ENCODE measurements at regions not wholly inside any gene's neighbourhood (a gene's known extent, or its start where the extent isn't known, plus 50 kb on each side); places are given as distances from the start of the nearest gene placed in this dataset.

GRCh38 chr1:209134001-209134400 lies 449.5 kb upstream of the CAMK1G start:
- Histone ChIP-seq H3K4me2 (ENCODE audit: low read depth, low read length, poor library complexity, severe bottlenecking) (no peak overlapping the region), H3K9ac (ENCODE audit: low read depth, low read length, poor library complexity, severe bottlenecking) (no peak overlapping the region), H3K9me3 (ENCODE audit: insufficient read depth, low read depth, low read length) (no peaks in the 10 kb centered on the region), H3K79me2 (ENCODE audit: insufficient read depth, low read length) (no peaks in the 10 kb centered on the region), H2AFZ (ENCODE audit: low read length) (no peak overlapping the region), H3K4me3 (ENCODE audit: low read length, poor library complexity, severe bottlenecking) (no peak overlapping the region), H3K36me3 (ENCODE audit: insufficient read depth, low read length) (no peaks in the 10 kb centered on the region), H3F3A (ENCODE audit: low read depth) (no peaks in the 10 kb centered on the region), H4K20me1 (ENCODE audit: insufficient read depth, low read length, poor library complexity, severe bottlenecking) (no peaks in the 10 kb centered on the region), H3K9me2 (replicated peaks; ENCODE audit: low read depth, low read length) (no peaks in the 10 kb centered on the region), H3K27me3 (ENCODE audit: insufficient read depth, low read length, poor library complexity, severe bottlenecking) (no peaks in the 10 kb centered on the region), H3K4me1 (ENCODE audit: insufficient read depth, low read length, poor library complexity, severe bottlenecking) (no peaks in the 10 kb centered on the region)
- no peak for TF ChIP-seq EZH2phosphoT487 (IDR thresholded peaks at IDR 0.05; ENCODE audit: borderline replicate concordance)
- TF ChIP-seq, protein P1, sequence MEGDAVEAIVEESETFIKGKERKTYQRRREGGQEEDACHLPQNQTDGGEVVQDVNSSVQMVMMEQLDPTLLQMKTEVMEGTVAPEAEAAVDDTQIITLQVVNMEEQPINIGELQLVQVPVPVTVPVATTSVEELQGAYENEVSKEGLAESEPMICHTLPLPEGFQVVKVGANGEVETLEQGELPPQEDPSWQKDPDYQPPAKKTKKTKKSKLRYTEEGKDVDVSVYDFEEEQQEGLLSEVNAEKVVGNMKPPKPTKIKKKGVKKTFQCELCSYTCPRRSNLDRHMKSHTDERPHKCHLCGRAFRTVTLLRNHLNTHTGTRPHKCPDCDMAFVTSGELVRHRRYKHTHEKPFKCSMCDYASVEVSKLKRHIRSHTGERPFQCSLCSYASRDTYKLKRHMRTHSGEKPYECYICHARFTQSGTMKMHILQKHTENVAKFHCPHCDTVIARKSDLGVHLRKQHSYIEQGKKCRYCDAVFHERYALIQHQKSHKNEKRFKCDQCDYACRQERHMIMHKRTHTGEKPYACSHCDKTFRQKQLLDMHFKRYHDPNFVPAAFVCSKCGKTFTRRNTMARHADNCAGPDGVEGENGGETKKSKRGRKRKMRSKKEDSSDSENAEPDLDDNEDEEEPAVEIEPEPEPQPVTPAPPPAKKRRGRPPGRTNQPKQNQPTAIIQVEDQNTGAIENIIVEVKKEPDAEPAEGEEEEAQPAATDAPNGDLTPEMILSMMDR (conservative IDR thresholded peaks at IDR 0.05; ENCODE audit: low read length) = no peak

- Histone ChIP-seq H3K9me3 (ENCODE audit: insufficient read depth, low read depth, low read length) (no peaks in the 10 kb centered on the region), H3K4me3 (ENCODE audit: low read length, poor library complexity, severe bottlenecking) (no peak overlapping the region), H3K4me2 (ENCODE audit: low read depth, low read length, poor library complexity, severe bottlenecking) (no peak overlapping the region), H3K79me2 (ENCODE audit: insufficient read depth, low read length) (no peaks in the 10 kb centered on the region), H3K9me2 (replicated peaks; ENCODE audit: low read depth, low read length) (no peaks in the 10 kb centered on the region), H2AFZ (ENCODE audit: low read length) (no peak overlapping the region), H3F3A (ENCODE audit: low read depth) (no peaks in the 10 kb centered on the region), H4K20me1 (ENCODE audit: insufficient read depth, low read length, poor library complexity, severe bottlenecking) (no peaks in the 10 kb centered on the region), H3K36me3 (ENCODE audit: insufficient read depth, low read length) (no peaks in the 10 kb centered on the region), H3K9ac (ENCODE audit: low read depth, low read length, poor library complexity, severe bottlenecking) (no peak overlapping the region), H3K4me1 (ENCODE audit: insufficient read depth, low read length, poor library complexity, severe bottlenecking) (no peaks in the 10 kb centered on the region), H3K27me3 (ENCODE audit: insufficient read depth, low read length, poor library complexity, severe bottlenecking) (no peaks in the 10 kb centered on the region)
- no peak for TF ChIP-seq EZH2phosphoT487 (IDR thresholded peaks at IDR 0.05; ENCODE audit: borderline replicate concordance)
- TF ChIP-seq, protein P1 (conservative IDR thresholded peaks at IDR 0.05; ENCODE audit: low read length) = no peak
Observed at GRCh38 chr1:209143916-209144315, 439.6 kb upstream of the CAMK1G start.

DNA sequence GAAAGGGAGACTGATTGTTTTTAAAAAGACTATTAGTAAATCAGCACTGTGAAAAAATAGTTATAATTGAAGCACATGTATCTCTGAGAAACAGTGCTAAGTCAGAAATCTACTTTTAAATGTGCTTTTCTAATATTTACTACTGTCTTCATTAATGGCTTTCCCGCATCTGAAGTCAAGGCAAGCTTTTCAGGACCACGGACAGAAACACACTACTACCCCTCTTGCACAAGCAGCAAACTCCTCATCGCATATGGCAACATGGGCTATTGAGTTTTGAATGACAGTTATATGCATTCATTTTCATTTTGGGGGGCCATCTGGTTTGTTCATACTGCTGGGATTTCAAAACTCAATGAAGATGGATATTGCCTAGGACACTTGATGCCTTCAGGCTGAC lies 433.4 kb upstream of the CAMK1G start:
- Histone ChIP-seq H3K9ac (ENCODE audit: low read depth, low read length, poor library complexity, severe bottlenecking) (no peak overlapping the region), H2AFZ (ENCODE audit: low read length) (no peak overlapping the region), H3K79me2 (ENCODE audit: insufficient read depth, low read length) (no peaks in the 10 kb centered on the region), H3K27me3 (ENCODE audit: insufficient read depth, low read length, poor library complexity, severe bottlenecking) (no peaks in the 10 kb centered on the region), H3K9me3 (ENCODE audit: insufficient read depth, low read depth, low read length) (no peaks in the 10 kb centered on the region), H4K20me1 (ENCODE audit: insufficient read depth, low read length, poor library complexity, severe bottlenecking) (no peaks in the 10 kb centered on the region), H3K4me1 (ENCODE audit: insufficient read depth, low read length, poor library complexity, severe bottlenecking) (no peaks in the 10 kb centered on the region), H3K4me3 (ENCODE audit: low read length, poor library complexity, severe bottlenecking) (no peak overlapping the region), H3K4me2 (ENCODE audit: low read depth, low read length, poor library complexity, severe bottlenecking) (no peak overlapping the region), H3K9me2 (replicated peaks; ENCODE audit: low read depth, low read length) (no peaks in the 10 kb centered on the region), H3K36me3 (ENCODE audit: insufficient read depth, low read length) (no peaks in the 10 kb centered on the region), H3F3A (ENCODE audit: low read depth) (no peaks in the 10 kb centered on the region)
- TF ChIP-seq, protein P1 (conservative IDR thresholded peaks at IDR 0.05; ENCODE audit: low read length) = no peak
- TF ChIP-seq EZH2phosphoT487 (IDR thresholded peaks at IDR 0.05; ENCODE audit: borderline replicate concordance) = no peak

Measured in Loucy (cell line).